Activated T-helper 2 cell treated with anti-CD3 and anti-CD28 coated beads, Interferon-gamma antibody, Interleukin-2, Interleukin-4, amounts not matched to agents 10 μg/mL and 5 μg/mL and 100 μg/mL, durations not matched to agents 14 hours and 24 hours and 36 hours (primary cell): ENCODE measurements at regions not wholly inside any gene's neighbourhood (a gene's known extent, or its start where the extent isn't known, plus 50 kb on each side); places are given as distances from the start of the nearest gene placed in this dataset.

Experiments used
- DNase-seq: peaks from one replicate; pipeline ENCODE4 v3.0.0; 2021; ENCODE audit warnings: low spot score
- H3K27ac Mint-ChIP-seq: one replicate; pipeline ENCODE4 v1.8.0; 2021; ENCODE audit warnings: mixed read lengths
- H3K27me3 Mint-ChIP-seq: one replicate; pipeline ENCODE4 v1.8.0; 2021; ENCODE audit warnings: low read depth, mixed read lengths
- H3K36me3 Mint-ChIP-seq: one replicate; pipeline ENCODE4 v1.8.0; 2021; ENCODE audit warnings: low read depth, mixed read lengths
- H3K4me1 Mint-ChIP-seq: one replicate; pipeline ENCODE4 v1.8.0; 2021; ENCODE audit warnings: low read depth, mixed read lengths
- H3K4me3 Mint-ChIP-seq: one replicate; pipeline ENCODE4 v1.8.0; 2021; ENCODE audit warnings: low read depth, mild to moderate bottlenecking, moderate library complexity, mixed read lengths
- H3K9me3 Mint-ChIP-seq: one replicate; pipeline ENCODE4 v1.8.0; 2021; ENCODE audit warnings: mixed read lengths
- intact Hi-C: fragments of 100-400 bp; cut with micrococcal nuclease; formaldehyde crosslinking; loops from one replicate; pipeline ENCODE4 v1.15.1; 2023

GRCh38 chr4:176964116-176964691, 171.5 kb upstream of the VEGFC start:
- Mint-ChIP-seq H3K27me3 (no peaks in the 10 kb centered on the region), H3K36me3 (no peaks in the 10 kb centered on the region), H3K4me1 (no peaks in the 10 kb centered on the region), H3K9me3 (no peaks in the 10 kb centered on the region), H3K4me3 (no peak overlapping the region), H3K27ac (no peak overlapping the region)
- intact Hi-C loops = no loop called here
- no peak for DNase-seq

GRCh38 chr4:176967586-176967985, 174.9 kb upstream of the VEGFC start:
- no peak for DNase-seq
- Mint-ChIP-seq H3K9me3 (no peaks in the 10 kb centered on the region), H3K4me3 (no peak overlapping the region), H3K27me3 (no peaks in the 10 kb centered on the region), H3K4me1 (no peaks in the 10 kb centered on the region), H3K27ac (no peak overlapping the region), H3K36me3 (no peaks in the 10 kb centered on the region)
- intact Hi-C loops = no loop called here

DNA sequence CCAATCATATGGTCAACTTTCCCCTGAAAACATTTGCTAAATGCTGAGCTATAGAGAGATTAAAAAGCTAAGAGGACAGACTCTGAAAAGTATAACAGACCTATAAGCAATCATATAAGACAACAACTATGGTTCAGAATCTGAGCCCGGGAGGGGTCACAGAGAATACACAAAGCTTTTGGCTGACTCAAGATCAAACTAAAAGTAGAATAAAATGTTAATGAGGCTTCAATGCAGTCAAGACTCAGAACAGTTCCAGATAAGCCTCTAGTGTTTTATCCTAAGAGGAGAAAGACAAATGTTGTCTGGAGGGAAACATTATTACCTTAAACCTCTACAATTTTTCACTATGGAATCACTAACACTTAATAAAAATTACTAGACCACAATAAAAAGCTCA, 175.4 kb upstream of the VEGFC start:
- intact Hi-C loops = no loop called here
- Mint-ChIP-seq H3K9me3 (no peaks in the 10 kb centered on the region), H3K4me1 (no peaks in the 10 kb centered on the region), H3K4me3 (no peak overlapping the region), H3K27ac (no peak overlapping the region), H3K36me3 (no peaks in the 10 kb centered on the region), H3K27me3 (no peaks in the 10 kb centered on the region)
- DNase-seq = no peak

GRCh38 chr4:176969011-176969410, 176.3 kb upstream of the VEGFC start:
- H3K27me3 Mint-ChIP-seq = no peaks in the 10 kb centered on the region
- H3K36me3 Mint-ChIP-seq = no peaks in the 10 kb centered on the region
- no peak for DNase-seq
- H3K9me3 Mint-ChIP-seq = no peaks in the 10 kb centered on the region
- no peaks in the 10 kb centered on the region for H3K4me1 Mint-ChIP-seq
- intact Hi-C loops = no loop called here
- no peak overlapping the region for H3K27ac Mint-ChIP-seq
- no peak overlapping the region for H3K4me3 Mint-ChIP-seq

- H3K4me3 Mint-ChIP-seq = no peak overlapping the region
- no peak for DNase-seq
- no peaks in the 10 kb centered on the region for H3K27me3 Mint-ChIP-seq
- H3K27ac Mint-ChIP-seq = no peak overlapping the region
- no peaks in the 10 kb centered on the region for H3K4me1 Mint-ChIP-seq
- H3K9me3 Mint-ChIP-seq = no peaks in the 10 kb centered on the region
- H3K36me3 Mint-ChIP-seq = no peaks in the 10 kb centered on the region
- intact Hi-C loops = no loop called here
Measured at GRCh38 chr4:176970853-176971252, 178.1 kb upstream of the VEGFC start.

- no peaks in the 10 kb centered on the region for H3K36me3 Mint-ChIP-seq
- no peak for DNase-seq
- H3K27ac Mint-ChIP-seq = no peak overlapping the region
- no peak overlapping the region for H3K4me3 Mint-ChIP-seq
- no peaks in the 10 kb centered on the region for H3K9me3 Mint-ChIP-seq
- H3K27me3 Mint-ChIP-seq = no peaks in the 10 kb centered on the region
- no peaks in the 10 kb centered on the region for H3K4me1 Mint-ChIP-seq
- intact Hi-C loops = no loop called here
Measured at GRCh38 chr4:176971576-176972115, 178.9 kb upstream of the VEGFC start.

DNA sequence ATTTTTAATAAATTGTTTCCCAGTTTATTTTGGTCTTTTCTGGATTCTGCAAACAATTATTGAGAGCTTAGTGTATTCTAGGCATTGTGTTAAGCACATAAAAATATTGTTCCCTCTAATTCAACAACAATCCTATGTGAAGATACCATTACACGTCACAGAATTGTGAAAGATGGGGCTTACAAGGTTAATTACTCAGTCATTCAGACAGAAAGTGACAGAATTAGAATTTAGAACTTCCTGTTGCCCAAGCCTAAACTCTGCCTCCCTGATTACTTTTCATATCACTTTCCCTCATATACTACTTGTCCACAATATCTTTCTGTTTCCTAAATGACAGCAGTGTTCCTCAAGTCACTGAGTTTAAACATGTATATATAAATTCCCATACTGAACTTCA, 186.7 kb upstream of the VEGFC start:
- Mint-ChIP-seq H3K36me3 (no peaks in the 10 kb centered on the region), H3K4me3 (no peak overlapping the region), H3K4me1 (no peaks in the 10 kb centered on the region), H3K27ac (no peak overlapping the region), H3K27me3 (no peaks in the 10 kb centered on the region), H3K9me3 (no peaks in the 10 kb centered on the region)
- intact Hi-C loops = no loop called here
- no peak for DNase-seq

GRCh38 chr4:176981074-176981473, 188.4 kb upstream of the VEGFC start:
- intact Hi-C loops = no loop called here
- Mint-ChIP-seq H3K27me3 (no peaks in the 10 kb centered on the region), H3K36me3 (no peaks in the 10 kb centered on the region), H3K4me1 (no peaks in the 10 kb centered on the region), H3K4me3 (no peak overlapping the region), H3K9me3 (no peaks in the 10 kb centered on the region), H3K27ac (no peak overlapping the region)
- no peak for DNase-seq

- no peak for DNase-seq
- no peaks in the 10 kb centered on the region for H3K27me3 Mint-ChIP-seq
- no peak overlapping the region for H3K4me3 Mint-ChIP-seq
- intact Hi-C loops = no loop called here
- H3K27ac Mint-ChIP-seq = no peak overlapping the region
- H3K4me1 Mint-ChIP-seq = no peaks in the 10 kb centered on the region
- no peaks in the 10 kb centered on the region for H3K36me3 Mint-ChIP-seq
- no peaks in the 10 kb centered on the region for H3K9me3 Mint-ChIP-seq
Measured at GRCh38 chr4:176981551-176981950, 188.8 kb upstream of the VEGFC start.

DNA sequence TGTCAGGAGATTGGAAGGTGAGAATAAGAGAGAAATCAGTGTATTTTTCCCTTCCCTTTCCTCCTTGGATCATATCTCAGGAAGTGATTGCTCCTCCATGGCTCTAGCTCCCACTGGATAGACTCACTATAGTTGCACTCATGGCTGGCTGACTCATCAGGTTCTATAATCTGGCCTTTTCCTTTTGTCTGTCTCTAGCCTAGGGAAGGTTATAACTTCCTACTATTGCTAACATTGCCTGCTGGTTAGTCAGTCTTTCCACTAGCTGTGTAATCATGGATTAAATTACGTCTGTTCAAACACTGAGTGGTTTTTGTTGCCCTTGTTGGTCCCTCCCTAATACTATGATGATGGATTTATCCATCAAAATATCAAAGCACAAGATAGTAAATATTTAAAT, 195.5 kb upstream of the VEGFC start:
- no peaks in the 10 kb centered on the region for H3K9me3 Mint-ChIP-seq
- H3K36me3 Mint-ChIP-seq = no peaks in the 10 kb centered on the region
- intact Hi-C loops = no loop called here
- no peaks in the 10 kb centered on the region for H3K4me1 Mint-ChIP-seq
- no peak overlapping the region for H3K27ac Mint-ChIP-seq
- no peak overlapping the region for H3K4me3 Mint-ChIP-seq
- no peak for DNase-seq
- H3K27me3 Mint-ChIP-seq = no peaks in the 10 kb centered on the region

DNA sequence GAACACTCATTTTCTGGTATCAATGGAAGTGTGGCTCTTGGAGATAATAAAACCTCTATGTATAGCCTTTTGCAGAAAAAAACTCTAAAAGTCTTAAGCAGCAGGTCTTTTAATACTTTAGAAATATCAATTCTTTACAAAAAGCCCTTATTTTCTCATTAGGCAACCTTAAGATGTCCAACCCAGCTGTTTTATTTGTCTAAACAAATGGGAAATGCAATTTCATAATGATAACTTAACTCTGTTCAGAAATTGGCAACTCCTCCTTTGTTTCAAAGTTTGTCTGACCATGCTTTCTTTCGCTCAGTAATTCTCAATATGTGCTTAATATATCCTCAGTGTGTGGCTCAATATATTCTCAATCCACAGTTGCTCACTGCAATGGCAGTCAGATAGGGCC, 196.5 kb upstream of the VEGFC start:
- H3K36me3 Mint-ChIP-seq = no peaks in the 10 kb centered on the region
- H3K27me3 Mint-ChIP-seq = no peaks in the 10 kb centered on the region
- no peak overlapping the region for H3K27ac Mint-ChIP-seq
- no peaks in the 10 kb centered on the region for H3K4me1 Mint-ChIP-seq
- H3K9me3 Mint-ChIP-seq = no peaks in the 10 kb centered on the region
- intact Hi-C loops = no loop called here
- no peak for DNase-seq
- no peak overlapping the region for H3K4me3 Mint-ChIP-seq

- DNase-seq = no peak
- H3K4me3 Mint-ChIP-seq = no peak overlapping the region
- H3K27ac Mint-ChIP-seq = no peak overlapping the region
- peaks cover 4% of the 10 kb centered on the region for H3K4me1 Mint-ChIP-seq
- no peaks in the 10 kb centered on the region for H3K9me3 Mint-ChIP-seq
- no peaks in the 10 kb centered on the region for H3K36me3 Mint-ChIP-seq
- H3K27me3 Mint-ChIP-seq = no peaks in the 10 kb centered on the region
- intact Hi-C loops = no loop called here
Measured at GRCh38 chr4:176999935-177000543, 207.3 kb upstream of the VEGFC start.

- no peaks in the 10 kb centered on the region for H3K36me3 Mint-ChIP-seq
- intact Hi-C loops = no loop called here
- no peaks in the 10 kb centered on the region for H3K9me3 Mint-ChIP-seq
- DNase-seq = no peak
- peaks cover 10% of the 10 kb centered on the region for H3K4me1 Mint-ChIP-seq
- peak overlapping the region; percentile 26 for H3K27ac Mint-ChIP-seq
- no peak overlapping the region for H3K4me3 Mint-ChIP-seq
- H3K27me3 Mint-ChIP-seq = no peaks in the 10 kb centered on the region
Measured at GRCh38 chr4:177001271-177002175, 208.8 kb upstream of the VEGFC start.
